ENCODE measurements at regions not wholly inside any gene's neighbourhood (a gene's known extent, or its start where the extent isn't known, plus 50 kb on each side); places are given as distances from the start of the nearest gene placed in this dataset.

DNA sequence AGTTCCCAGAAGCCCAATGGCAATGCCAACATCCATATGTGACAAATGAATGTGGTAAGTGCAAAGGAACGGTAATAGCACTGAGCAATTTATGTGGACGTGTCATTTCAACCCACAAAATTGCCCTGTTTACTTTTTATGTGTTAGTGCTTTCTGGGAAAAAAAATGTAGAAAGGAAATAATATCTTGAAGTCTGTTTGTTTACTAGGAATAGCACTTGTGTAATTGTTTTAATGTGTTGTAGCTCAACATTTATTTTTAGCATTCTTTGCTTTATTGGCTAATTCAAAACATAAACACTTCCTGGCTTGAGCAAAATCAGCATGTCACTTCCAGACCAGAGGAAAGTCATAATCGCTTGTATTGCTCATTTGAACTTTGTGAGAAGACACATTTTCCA, 224.8 kb upstream of the KCNK2 start (continued):
- TF ChIP-seq CHD7 (IDR thresholded peaks at IDR 0.05; ENCODE audit: insufficient replicate concordance, low read length), result no peak
- no peak for TF ChIP-seq SP2 (IDR thresholded peaks at IDR 0.05; ENCODE audit: low read length)
- TF ChIP-seq NRF1 (IDR thresholded peaks at IDR 0.05; ENCODE audit: low read depth, low read length), result no peak
- no peak for TF ChIP-seq PHF8 (conservative IDR thresholded peaks at IDR 0.05; ENCODE audit: low read depth, low read length)
- TF ChIP-seq, protein P1, sequence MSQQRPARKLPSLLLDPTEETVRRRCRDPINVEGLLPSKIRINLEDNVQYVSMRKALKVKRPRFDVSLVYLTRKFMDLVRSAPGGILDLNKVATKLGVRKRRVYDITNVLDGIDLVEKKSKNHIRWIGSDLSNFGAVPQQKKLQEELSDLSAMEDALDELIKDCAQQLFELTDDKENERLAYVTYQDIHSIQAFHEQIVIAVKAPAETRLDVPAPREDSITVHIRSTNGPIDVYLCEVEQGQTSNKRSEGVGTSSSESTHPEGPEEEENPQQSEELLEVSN (IDR thresholded peaks at IDR 0.05), result no peak
- TF ChIP-seq HDAC6 (IDR thresholded peaks at IDR 0.05; ENCODE audit: low read depth, low read length), result no peak
